Head of caudate nucleus (tissue), 42 donors: ENCODE measurements at regions not wholly inside any gene's neighbourhood (a gene's known extent, or its start where the extent isn't known, plus 50 kb on each side); places are given as distances from the start of the nearest gene placed in this dataset.

Experiments used
- DNase-seq, 42 donors: peaks; one replicate each; pipeline versions ENCODE4 v3.0.0 to v3.0.0-alpha.2; 2020 to 2021; ENCODE audit warnings: mixed read lengths in 7 of 42
- intact Hi-C: fragments of 100-400 bp; cut with DNase I; formaldehyde crosslinking; loops from one replicate; pipeline ENCODE4 v1.15.0; 2022

GRCh38 chr4:121277194-121278105 lies 103.4 kb downstream of the QRFPR start:
- intact Hi-C loops: no loop called here

DNA sequence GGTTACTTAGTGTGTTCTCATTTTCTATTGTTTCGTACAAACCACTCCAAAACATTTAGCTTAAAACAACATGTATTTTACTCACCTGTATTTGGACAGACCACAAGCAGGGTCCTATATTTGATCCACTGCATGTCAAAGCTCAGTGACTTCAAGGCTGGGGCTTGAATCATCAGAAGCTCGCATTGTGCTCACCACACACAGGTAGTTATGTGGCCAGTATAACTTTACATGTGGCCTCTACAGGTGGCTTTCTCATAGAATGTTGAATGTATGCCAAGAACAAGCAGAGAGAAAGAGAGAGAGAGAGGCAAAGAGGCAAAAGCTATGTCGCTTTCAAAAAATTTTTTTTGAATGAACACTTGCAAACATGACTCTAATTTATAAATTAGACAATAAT lies 107.6 kb downstream of the QRFPR start:
- intact Hi-C loops: no loop called here

More at GRCh38 chr4:121277194-121278105, 103.4 kb downstream of the QRFPR start:
- DNase-seq: no peak

GRCh38 chr4:121272526-121272925 lies 108.3 kb downstream of the QRFPR start:
- intact Hi-C loops: no loop called here
- no peak for DNase-seq

More for the DNA sequence above, 107.6 kb downstream of the QRFPR start:
- DNase-seq: no peak

DNA sequence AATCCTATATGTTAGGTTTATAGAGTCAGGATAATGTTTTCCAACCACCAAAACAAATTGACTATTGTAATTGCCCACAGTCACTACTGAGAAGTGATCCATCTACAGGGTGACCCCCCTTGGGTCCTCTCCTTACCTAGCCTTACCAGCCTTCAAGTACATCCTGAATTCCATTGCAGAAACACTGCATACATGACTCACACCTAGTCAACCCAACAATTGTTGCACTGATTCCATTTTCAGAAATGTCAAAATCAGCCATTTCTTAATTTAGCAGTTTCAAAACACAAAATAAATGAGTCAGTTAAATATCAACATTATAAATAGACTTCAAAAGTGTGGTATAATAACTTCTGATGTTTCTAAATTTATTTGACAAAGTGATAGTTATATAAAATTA lies 106.3 kb upstream of the TNIP3 start:
- no peak for DNase-seq
- intact Hi-C loops: no loop called here

DNA sequence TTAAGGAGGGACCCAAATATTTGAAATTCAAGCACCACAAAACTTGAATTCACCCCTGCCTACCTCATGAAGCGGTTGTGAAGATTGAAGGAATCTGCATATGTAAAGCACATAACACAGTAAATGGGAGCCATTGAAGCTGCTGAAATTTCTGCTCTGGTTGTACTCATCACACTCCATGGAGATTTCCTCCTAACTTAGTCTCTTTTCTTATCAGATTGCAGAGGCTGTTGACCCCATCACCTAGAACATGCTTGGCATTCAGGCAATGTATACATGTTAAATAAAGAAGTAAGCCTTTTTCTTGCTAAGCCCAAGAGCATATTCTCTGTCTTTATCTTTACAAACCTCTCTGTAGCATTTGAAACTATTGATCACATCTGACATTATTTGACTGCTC lies 104.9 kb upstream of the TNIP3 start:
- DNase-seq: no peak

GRCh38 chr4:121266982-121267381 lies 102.9 kb upstream of the TNIP3 start:
- no peak for DNase-seq
- intact Hi-C loops: no loop called here

More for the DNA sequence above, 104.9 kb upstream of the TNIP3 start:
- intact Hi-C loops: no loop called here

DNA sequence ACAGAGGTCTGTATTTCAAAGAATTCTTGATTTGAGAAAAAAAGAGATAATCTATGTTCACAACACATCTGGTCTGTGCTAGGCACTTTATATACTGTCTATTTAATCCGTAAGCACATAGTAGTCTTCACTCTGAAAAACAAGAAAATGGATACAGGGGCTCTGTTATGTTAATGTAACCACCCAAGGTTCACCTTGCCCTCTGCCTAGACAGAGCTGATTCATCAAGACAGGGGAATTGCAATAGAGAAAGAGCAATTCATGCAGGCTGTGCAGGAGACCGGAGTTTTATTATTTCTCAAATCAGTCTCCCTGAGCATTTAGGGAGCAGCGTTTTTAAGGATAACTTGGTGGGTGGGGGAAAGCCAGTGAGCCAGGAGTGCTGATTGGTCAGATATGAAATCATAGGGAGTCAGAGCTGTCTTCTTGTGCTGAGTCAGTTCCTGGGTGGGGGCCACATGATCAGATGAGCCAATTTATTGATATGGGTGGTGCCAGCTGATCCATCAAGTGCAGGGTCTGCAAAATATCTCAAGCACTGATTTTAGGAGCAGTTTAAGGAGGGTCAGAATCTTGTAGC lies 92.9 kb upstream of the TNIP3 start:
- intact Hi-C loops: no loop called here
- DNase-seq: no peak

- DNase-seq: peak in 21 of 42 donors; percentile 11 to 73 (median 31)
These were observed 92.0 kb upstream of the TNIP3 start for GRCh38 chr4:121255986-121256750.

DNA sequence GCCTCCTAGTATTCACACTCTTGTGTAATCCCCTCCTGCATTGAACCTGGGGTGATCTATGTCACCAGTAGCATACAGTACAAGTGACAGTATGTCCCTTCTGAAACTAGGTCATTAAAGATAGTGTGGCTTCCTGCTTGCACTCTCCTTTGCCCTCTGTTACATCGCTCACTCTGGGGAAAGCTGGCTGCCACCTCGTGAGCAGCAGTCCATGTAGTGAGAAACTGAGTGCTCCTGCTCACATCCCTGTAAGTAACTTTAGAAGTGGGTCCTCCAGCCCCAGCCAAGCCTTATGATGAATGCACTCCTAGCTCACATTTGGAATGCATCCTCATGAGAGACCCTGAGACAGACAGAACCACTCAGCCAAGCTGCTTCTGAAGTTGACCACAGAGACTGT lies 89.8 kb upstream of the TNIP3 start:
- DNase-seq: no peak
- intact Hi-C loops: loop anchor here (2.0 kb wide), 1 partner anchor 61 kb away; no protein-coding TSS in a partner anchor

More at GRCh38 chr4:121255986-121256750, 92.0 kb upstream of the TNIP3 start:
- intact Hi-C loops: no loop called here

- intact Hi-C loops: loop anchor here (2.0 kb wide), 1 partner anchor 60 kb away; no protein-coding TSS in a partner anchor
- peak in 41 of 42 donors; percentile 52 to 90 (median 75) for DNase-seq
These were observed 88.2 kb upstream of the TNIP3 start for GRCh38 chr4:121252224-121252806.

DNA sequence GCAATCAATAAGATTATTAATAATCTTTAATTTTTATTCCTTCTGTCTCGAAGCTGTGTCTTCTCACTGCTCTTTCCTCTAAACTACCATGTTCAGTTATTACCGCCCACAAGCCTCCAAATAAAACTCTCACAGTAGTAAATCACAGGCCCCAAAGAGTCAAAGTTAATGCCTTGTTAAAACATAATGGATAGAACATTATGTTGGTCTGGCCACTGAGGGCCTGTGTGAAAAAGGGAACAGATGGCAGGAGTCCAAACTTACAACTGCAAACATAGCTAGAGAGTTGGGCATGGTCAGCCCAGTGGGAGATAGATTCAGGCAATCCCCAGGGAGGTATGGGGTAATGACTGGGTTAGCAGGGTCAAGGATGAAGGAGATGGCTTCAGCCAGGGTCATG lies 84.6 kb upstream of the TNIP3 start:
- intact Hi-C loops: no loop called here
- DNase-seq: no peak

DNA sequence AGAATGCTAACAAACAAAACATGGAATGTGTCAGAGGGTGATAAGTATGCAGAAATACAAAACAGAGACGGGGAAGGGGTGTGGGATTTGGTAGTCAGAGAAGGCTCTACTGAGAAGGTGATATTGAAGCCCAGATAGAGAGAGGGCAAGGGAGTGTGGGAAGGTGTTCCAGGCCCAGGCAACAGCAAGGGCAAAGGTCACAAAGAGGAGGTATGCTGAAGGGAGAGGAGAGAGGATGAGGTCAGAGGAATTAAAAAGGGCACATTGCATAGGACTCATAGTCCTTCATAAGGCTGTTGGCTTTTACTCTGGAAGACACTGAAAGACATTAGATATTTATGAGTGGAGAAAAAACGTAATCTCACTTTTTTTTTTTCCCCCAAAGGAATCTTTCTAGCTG lies 82.6 kb upstream of the TNIP3 start:
- no peak for DNase-seq
- intact Hi-C loops: no loop called here

DNA sequence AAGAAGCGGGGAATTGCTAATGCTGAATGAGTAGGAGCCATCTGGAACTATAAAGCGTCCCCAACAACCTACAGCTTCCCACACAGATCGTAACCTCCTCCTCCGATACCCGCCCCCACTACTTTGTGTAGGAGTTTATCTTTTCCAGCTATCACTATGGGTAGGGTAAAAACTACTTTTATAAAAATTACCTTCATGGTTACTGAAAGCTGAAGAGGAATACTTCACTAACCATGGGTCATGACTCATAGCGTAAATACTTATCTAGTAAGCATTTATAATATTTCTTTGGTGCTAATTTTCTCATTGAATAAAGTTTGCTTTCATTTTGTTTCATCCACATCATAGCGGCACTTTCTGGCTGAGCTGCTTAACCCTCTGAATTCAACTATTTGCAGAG lies 79.4 kb upstream of the TNIP3 start:
- intact Hi-C loops: no loop called here
- DNase-seq: no peak

DNA sequence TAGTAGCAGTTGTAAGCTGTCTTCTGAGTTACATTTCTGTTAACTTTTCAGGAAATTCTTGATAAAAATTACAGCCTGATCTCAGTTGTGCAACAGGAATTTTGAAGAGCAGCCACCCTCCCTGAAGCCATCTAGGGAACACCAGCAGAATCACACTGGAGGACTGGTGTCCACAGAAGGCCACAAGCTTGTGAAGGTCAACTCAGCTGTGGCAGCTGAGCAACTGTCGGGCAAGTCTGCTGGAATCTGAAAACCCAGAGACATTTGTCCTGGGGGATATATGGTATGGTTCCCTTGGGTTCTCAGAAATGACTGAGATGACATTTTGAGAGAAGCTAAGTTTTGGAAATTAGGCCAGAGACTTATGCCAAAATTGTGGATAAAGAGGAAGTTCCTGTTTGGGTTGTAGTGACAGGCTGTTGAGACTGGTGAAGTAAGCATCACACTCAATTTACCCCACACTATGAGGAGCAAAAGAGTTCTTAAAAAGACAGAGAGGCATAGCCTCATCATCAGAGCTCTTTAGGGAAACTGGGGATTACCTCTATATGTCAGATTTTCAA lies 78.1 kb upstream of the TNIP3 start:
- no peak for DNase-seq
- intact Hi-C loops: no loop called here

DNA sequence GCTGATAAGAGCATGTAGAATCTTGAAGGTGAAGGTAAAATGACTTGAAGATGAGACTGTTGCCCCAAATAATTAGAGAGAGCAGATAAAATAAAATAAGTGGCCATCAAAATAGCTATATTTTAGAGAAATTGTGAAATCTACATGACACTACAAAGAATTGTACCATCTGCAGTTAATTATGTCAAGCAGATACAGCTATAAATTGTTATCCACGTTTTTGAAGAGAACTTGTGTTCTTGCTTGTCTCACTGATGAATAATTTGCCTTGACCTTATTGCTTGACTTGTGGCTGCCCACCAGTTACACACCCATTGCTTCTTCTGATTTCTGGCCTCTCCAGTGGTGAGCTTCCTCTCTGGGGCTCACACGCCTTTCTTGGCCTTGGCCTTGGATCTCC lies 75.8 kb upstream of the TNIP3 start:
- DNase-seq: no peak

DNA sequence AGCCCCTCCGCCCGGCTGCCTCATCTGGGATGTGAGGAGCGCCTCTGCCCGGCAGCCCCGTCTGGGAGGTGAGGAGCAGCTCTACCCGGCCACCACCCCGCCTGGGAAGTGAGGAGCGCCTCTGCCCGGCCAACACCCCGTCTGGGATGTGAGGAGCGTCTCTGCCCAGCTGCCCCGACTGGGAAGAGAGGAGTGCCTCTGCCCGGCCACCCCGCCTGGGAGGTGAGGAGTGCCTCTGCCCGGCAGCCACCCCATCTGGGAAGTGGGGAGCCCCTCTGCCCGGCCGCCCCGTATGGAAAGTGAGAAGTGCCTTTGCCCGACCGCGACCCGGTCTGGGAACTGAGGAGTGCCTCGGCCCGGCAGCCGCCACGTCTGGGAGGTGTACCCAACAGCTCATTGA lies 74.3 kb upstream of the TNIP3 start:
- no peak for DNase-seq
- intact Hi-C loops: no loop called here

More for the DNA sequence above, 75.8 kb upstream of the TNIP3 start:
- intact Hi-C loops: no loop called here

DNA sequence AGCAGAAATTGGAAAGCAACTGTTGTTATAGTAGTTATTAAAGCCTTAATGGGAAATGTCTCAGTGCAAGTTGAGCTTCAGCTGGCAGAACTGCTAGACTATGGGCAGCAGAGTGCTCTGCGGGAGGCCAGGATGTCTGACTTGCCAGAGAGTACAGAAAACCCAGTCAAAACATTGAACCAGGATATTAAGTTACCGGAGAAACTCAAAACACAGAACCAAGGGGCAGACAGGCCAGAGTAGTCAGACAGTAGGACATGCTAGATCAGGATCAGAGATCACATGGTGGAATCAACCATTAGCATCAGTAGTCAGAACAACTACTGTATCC lies 72.9 kb upstream of the TNIP3 start:
- no peak for DNase-seq
- intact Hi-C loops: no loop called here

- DNase-seq: no peak
- intact Hi-C loops: no loop called here
These were observed 72.4 kb upstream of the TNIP3 start for GRCh38 chr4:121236353-121237068.

GRCh38 chr4:121233982-121234381 lies 69.9 kb upstream of the TNIP3 start:
- intact Hi-C loops: no loop called here
- no peak for DNase-seq
